ENCODE measurements at regions not wholly inside any gene's neighbourhood (a gene's known extent, or its start where the extent isn't known, plus 50 kb on each side); places are given as distances from the start of the nearest gene placed in this dataset.

DNA sequence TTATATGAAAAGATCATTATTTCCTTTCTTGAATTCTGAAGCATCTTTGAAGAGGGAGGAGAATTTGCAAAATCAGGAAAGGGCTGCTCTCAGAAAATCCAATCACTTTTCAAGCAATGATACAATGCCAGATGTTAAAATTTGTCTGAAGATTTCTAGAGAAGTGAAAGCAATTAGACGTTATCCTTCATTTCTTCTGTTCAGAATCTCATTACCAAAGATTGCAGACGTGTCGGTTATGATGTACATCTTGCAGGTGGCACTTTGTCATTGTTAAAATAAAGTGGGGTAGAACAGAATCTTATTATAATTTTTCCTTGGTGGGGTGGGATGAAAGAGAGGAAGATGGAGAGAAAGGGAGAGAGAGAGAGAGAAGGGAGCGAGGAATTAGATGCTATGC is 296.4 kb upstream of the STS start:
- no peaks in the 10 kb centered on the region for H3K27me3 ChIP-seq
- FAIRE-seq (no peak), ATAC-seq (no peak), DNase-seq (no peak)
- intact Hi-C loops (cut with DNase I), result no loop called here
- no peaks in the 10 kb centered on the region for H3K9me3 ChIP-seq
- H3K27ac ChIP-seq, result no peak overlapping the region
- no peaks in the 10 kb centered on the region for H3K4me1 ChIP-seq
- TF ChIP-seq, protein P1, sequence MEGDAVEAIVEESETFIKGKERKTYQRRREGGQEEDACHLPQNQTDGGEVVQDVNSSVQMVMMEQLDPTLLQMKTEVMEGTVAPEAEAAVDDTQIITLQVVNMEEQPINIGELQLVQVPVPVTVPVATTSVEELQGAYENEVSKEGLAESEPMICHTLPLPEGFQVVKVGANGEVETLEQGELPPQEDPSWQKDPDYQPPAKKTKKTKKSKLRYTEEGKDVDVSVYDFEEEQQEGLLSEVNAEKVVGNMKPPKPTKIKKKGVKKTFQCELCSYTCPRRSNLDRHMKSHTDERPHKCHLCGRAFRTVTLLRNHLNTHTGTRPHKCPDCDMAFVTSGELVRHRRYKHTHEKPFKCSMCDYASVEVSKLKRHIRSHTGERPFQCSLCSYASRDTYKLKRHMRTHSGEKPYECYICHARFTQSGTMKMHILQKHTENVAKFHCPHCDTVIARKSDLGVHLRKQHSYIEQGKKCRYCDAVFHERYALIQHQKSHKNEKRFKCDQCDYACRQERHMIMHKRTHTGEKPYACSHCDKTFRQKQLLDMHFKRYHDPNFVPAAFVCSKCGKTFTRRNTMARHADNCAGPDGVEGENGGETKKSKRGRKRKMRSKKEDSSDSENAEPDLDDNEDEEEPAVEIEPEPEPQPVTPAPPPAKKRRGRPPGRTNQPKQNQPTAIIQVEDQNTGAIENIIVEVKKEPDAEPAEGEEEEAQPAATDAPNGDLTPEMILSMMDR (IDR thresholded peaks at IDR 0.05), result no peak
- no peaks in the 10 kb centered on the region for H3K36me3 ChIP-seq
- H3K4me3 ChIP-seq, result no peak overlapping the region
- 91 to 95% methylated on average over 4 of the region's 4 CpGs for WGBS, 2 donors

DNA sequence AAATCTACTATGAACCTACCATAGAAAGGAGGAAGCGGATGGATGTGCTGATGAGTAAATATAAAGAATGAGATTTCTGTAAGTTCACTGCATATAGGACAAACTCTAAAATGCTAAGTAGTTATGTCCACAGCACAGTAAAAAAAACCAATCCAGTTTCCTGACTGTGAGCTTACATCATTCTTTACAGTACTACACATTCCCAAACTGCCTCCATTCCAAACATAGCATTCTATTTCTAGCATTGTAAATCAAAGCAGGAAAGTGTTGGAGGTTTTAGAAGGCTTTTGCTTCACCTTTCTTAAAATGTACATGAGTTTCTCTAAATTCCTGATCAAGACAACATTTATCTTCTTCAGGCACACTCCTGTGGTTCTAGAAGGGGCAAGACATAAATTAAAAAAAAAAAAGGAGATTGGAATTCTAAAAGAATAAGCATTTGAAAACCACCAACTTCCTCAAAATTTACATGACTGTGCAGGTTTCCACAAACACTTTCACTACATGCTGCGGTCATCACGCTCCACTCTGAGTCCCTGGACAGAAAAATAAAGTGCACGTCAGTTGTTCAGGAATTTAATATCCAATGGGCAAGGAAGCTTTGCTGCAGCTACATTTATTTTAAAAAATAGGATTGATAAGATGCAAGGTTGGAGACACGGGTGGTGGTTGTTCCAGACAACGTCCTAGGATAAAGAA is 297.6 kb upstream of the STS start:
- no peak for ATAC-seq
- no peak for DNase-seq

DNA sequence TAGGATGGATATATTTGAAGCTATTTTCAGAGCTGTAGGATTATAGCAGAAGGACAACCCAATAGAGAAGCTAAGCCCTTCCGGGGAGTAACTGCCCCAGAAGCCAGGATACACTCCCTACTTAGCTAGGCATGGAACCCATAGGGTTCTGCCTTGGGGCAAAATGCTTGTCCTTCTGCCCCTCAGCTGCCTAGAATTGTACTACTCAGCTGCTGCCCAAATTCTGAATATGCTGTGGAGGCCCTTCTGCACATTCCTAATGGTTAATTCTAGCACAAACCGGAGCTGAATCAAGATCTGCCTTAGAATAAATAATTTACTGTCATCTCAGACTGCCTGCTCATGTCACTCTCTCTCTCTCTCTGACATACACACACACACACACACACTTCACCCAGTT is 297.7 kb upstream of the VCX3A start:
- ATAC-seq (no peak), FAIRE-seq (no peak), DNase-seq (no peak)
- H3K9me3 ChIP-seq, result no peaks in the 10 kb centered on the region
- H3K4me3 ChIP-seq, result no peak overlapping the region
- H3K27ac ChIP-seq, result no peak overlapping the region
- TF ChIP-seq, protein P1 (IDR thresholded peaks at IDR 0.05), result no peak
- no peaks in the 10 kb centered on the region for H3K4me1 ChIP-seq
- no peaks in the 10 kb centered on the region for H3K27me3 ChIP-seq
- intact Hi-C loops (cut with DNase I), result no loop called here
- no peaks in the 10 kb centered on the region for H3K36me3 ChIP-seq
- 75 to 82% methylated on average over 2 of the region's 2 CpGs for whole genome bisulfite sequencing, 2 donors

More for the DNA sequence above, 297.6 kb upstream of the STS start:
- 65 to 79% methylated on average over 6 of the region's 6 CpGs for WGBS, 2 donors
- H3K36me3 ChIP-seq, result no peaks in the 10 kb centered on the region
- no peaks in the 10 kb centered on the region for H3K9me3 ChIP-seq
- TF ChIP-seq, protein P1 (IDR thresholded peaks at IDR 0.05), result no peak
- intact Hi-C loops (cut with DNase I), result no loop called here
- no peak overlapping the region for H3K4me3 ChIP-seq
- H3K27ac ChIP-seq, result no peak overlapping the region
- no peaks in the 10 kb centered on the region for H3K27me3 ChIP-seq
- FAIRE-seq, result no peak
- H3K4me1 ChIP-seq, result no peaks in the 10 kb centered on the region

DNA sequence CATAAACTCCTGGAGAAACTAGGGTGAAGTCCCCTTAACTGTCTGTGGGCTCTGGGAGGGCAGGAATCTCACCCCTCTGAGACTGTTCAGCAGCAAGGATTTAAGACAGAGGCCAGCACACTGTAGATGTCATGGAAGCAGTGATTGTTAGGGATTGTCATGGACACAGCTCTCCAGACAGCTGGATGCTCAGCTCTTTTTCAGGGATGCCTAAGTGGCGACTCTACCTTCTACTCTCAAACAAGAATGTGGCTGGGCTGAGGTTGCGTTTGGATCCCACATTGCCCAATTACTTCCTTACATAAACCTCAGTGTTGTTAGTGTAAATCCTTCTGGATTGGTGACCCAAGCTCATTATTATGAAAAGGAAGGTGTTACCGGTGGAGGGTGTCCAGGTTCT is 291.9 kb upstream of the VCX3A start:
- H3K4me3 ChIP-seq, result no peak overlapping the region
- H3K27ac ChIP-seq, result no peak overlapping the region
- DNase-seq (no peak), ATAC-seq (no peak), FAIRE-seq (no peak)
- TF ChIP-seq, protein P1 (IDR thresholded peaks at IDR 0.05), result no peak
- no peaks in the 10 kb centered on the region for H3K36me3 ChIP-seq
- no peaks in the 10 kb centered on the region for H3K9me3 ChIP-seq
- intact Hi-C loops (cut with DNase I), result no loop called here
- WGBS, 2 donors, result 93 to 94% methylated on average over 3 of the region's 3 CpGs
- H3K4me1 ChIP-seq, result no peaks in the 10 kb centered on the region
- no peaks in the 10 kb centered on the region for H3K27me3 ChIP-seq

DNA sequence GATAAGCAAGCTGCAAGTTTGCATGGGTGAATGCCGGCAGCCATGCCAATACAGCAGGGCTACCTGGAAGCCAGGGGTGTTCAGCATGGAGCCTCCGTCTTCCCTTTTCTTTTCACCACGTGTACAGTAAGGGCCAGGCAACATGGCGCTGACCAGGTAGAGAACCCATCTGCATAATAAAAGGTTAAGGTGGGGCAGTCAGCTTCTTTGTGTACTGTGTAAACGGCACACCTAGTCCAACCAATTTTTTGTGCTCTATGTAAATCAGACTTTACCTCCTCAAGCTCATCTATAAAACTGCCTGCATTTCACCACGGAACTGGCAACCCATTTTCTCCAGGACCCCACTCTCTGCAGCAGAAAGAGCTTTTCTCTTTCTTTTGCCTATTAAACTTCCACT is 286.8 kb upstream of the VCX3A start:
- Histone ChIP-seq H3K4me3 (no peak overlapping the region), H3K27me3 (no peaks in the 10 kb centered on the region), H3K36me3 (no peaks in the 10 kb centered on the region), H3K9me3 (no peaks in the 10 kb centered on the region), H3K4me1 (no peaks in the 10 kb centered on the region), H3K27ac (no peak overlapping the region)
- intact Hi-C loops (cut with DNase I), result no loop called here
- no peak for ATAC-seq
- TF ChIP-seq, protein P1 (IDR thresholded peaks at IDR 0.05), result no peak
- no peak for FAIRE-seq
- 83 to 87% methylated on average over 6 of the region's 6 CpGs for WGBS, 2 donors
- DNase-seq, result no peak

All from pancreas (tissue), 10 donors.